ENCODE measurements at regions not wholly inside any gene's neighbourhood (a gene's known extent, or its start where the extent isn't known, plus 50 kb on each side); places are given as distances from the start of the nearest gene placed in this dataset.

DNA sequence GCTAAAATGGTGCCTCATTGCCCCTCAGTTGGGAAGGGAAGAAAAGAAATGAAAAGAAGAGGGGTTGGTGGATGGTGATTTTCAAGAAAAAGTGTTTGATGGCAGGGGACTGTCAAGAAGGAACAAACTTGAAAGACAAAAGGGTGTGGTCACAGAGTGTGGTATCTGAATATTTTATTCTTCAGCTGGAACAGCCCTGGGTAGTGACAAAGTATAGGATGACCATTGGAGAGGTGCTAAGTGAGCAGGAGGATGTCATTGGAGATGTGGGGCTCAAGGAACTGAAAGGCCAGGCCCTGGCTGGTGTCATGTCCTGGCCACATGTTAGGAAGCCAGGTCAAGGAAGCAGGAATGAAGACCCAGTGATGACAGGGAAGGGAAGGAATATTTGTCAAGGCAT is 71.0 kb upstream of the CD55 start:
- ATAC-seq (ENCODE audit: insufficient read depth, low read depth) (no peak), DNase-seq (no peak)
- TF ChIP-seq, protein P1, sequence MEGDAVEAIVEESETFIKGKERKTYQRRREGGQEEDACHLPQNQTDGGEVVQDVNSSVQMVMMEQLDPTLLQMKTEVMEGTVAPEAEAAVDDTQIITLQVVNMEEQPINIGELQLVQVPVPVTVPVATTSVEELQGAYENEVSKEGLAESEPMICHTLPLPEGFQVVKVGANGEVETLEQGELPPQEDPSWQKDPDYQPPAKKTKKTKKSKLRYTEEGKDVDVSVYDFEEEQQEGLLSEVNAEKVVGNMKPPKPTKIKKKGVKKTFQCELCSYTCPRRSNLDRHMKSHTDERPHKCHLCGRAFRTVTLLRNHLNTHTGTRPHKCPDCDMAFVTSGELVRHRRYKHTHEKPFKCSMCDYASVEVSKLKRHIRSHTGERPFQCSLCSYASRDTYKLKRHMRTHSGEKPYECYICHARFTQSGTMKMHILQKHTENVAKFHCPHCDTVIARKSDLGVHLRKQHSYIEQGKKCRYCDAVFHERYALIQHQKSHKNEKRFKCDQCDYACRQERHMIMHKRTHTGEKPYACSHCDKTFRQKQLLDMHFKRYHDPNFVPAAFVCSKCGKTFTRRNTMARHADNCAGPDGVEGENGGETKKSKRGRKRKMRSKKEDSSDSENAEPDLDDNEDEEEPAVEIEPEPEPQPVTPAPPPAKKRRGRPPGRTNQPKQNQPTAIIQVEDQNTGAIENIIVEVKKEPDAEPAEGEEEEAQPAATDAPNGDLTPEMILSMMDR (IDR thresholded peaks at IDR 0.05; ENCODE audit: borderline replicate concordance, extremely low read depth, low read length, poor library complexity, severe bottlenecking): no peak
- TF ChIP-seq EZH2 (IDR thresholded peaks at IDR 0.05; ENCODE audit: borderline replicate concordance, low read depth, low read length, severe bottlenecking): no peak
- Histone ChIP-seq H4K20me1 (ENCODE audit: insufficient read depth, low read length) (no peaks in the 10 kb centered on the region), H3K4me3 (ENCODE audit: low read depth in 1 of 2, low read length in 2 of 2) (no peak overlapping the region), H3K27ac (ENCODE audit: low read length) (no peak overlapping the region), H2AFZ (ENCODE audit: low read depth, low read length) (no peak overlapping the region), H3K9me3 (ENCODE audit: insufficient read depth, low read length, severe bottlenecking) (no peaks in the 10 kb centered on the region), H3K4me2 (ENCODE audit: insufficient read depth, low read length) (no peak overlapping the region), H3K9ac (ENCODE audit: low read depth, low read length) (no peak overlapping the region), H3K27me3 (ENCODE audit: insufficient read depth, low read length, poor library complexity) (no peaks in the 10 kb centered on the region), H3K79me2 (ENCODE audit: insufficient read depth, low read length) (no peaks in the 10 kb centered on the region), H3K4me1 (ENCODE audit: insufficient read depth, low read length) (no peaks in the 10 kb centered on the region), H3K36me3 (ENCODE audit: insufficient read depth, low read length) (no peaks in the 10 kb centered on the region)

DNA sequence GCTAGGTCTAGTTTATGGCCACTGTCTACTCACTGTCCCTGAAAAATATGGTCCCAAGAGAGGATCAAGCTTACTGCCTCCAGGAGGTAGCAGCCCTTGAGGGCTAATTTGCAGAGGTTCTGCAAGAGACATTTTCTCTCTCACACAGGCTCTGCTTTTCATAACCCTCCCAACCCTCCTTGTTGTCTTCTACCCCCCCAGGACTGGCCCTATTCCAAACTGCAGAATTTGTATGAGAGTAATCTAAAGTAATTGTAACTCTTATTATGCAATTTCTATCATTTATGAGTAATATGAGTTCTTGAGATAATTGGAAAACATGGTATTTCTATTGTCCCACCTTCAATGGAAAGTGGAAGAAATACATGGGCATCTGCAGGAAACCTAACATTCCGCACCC is 70.4 kb upstream of the CD55 start:
- no peak for ATAC-seq (ENCODE audit: insufficient read depth, low read depth)
- H3K4me1 ChIP-seq (ENCODE audit: insufficient read depth, low read length): no peaks in the 10 kb centered on the region
- H3K9ac ChIP-seq (ENCODE audit: low read depth, low read length): no peak overlapping the region
- no peak overlapping the region for H3K27ac ChIP-seq (ENCODE audit: low read length)
- H3K9me3 ChIP-seq (ENCODE audit: insufficient read depth, low read length, severe bottlenecking): no peaks in the 10 kb centered on the region
- H3K27me3 ChIP-seq (ENCODE audit: insufficient read depth, low read length, poor library complexity): no peaks in the 10 kb centered on the region
- DNase-seq: no peak
- H3K4me2 ChIP-seq (ENCODE audit: insufficient read depth, low read length): no peak overlapping the region
- H4K20me1 ChIP-seq (ENCODE audit: insufficient read depth, low read length): no peaks in the 10 kb centered on the region
- TF ChIP-seq, protein P1 (IDR thresholded peaks at IDR 0.05; ENCODE audit: borderline replicate concordance, extremely low read depth, low read length, poor library complexity, severe bottlenecking): no peak
- TF ChIP-seq EZH2 (IDR thresholded peaks at IDR 0.05; ENCODE audit: borderline replicate concordance, low read depth, low read length, severe bottlenecking): no peak
- no peak overlapping the region for H2AFZ ChIP-seq (ENCODE audit: low read depth, low read length)
- no peaks in the 10 kb centered on the region for H3K79me2 ChIP-seq (ENCODE audit: insufficient read depth, low read length)
- H3K36me3 ChIP-seq (ENCODE audit: insufficient read depth, low read length): no peaks in the 10 kb centered on the region
- H3K4me3 ChIP-seq (ENCODE audit: low read depth in 1 of 2, low read length in 2 of 2): no peak overlapping the region

DNA sequence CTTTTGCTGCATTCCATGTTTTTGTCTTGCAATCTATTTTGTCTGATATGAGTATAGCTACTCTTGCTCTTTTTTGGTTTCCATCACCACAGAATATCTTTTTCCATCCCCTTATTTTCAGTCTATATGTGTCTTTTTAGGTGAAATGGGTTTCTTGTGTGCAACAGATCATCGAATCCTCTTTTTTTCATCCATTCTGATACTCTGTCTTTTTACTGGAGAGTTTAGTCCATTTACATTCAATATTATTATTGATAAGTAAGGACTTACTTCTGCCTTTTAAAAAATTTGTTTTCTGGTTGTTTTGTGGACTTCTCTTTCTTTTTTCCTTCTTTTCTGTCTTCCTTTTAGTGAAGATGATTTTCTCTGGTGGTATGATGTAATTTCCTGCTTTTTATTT is 64.6 kb upstream of the CD55 start:
- Histone ChIP-seq H2AFZ (ENCODE audit: low read depth, low read length) (no peak overlapping the region), H3K79me2 (ENCODE audit: insufficient read depth, low read length) (no peaks in the 10 kb centered on the region), H3K27ac (ENCODE audit: low read length) (no peak overlapping the region), H3K4me2 (ENCODE audit: insufficient read depth, low read length) (no peak overlapping the region), H3K36me3 (ENCODE audit: insufficient read depth, low read length) (no peaks in the 10 kb centered on the region), H4K20me1 (ENCODE audit: insufficient read depth, low read length) (no peaks in the 10 kb centered on the region), H3K4me1 (ENCODE audit: insufficient read depth, low read length) (no peaks in the 10 kb centered on the region), H3K9ac (ENCODE audit: low read depth, low read length) (no peak overlapping the region), H3K4me3 (ENCODE audit: low read depth in 1 of 2, low read length in 2 of 2) (no peak overlapping the region), H3K9me3 (ENCODE audit: insufficient read depth, low read length, severe bottlenecking) (no peaks in the 10 kb centered on the region), H3K27me3 (ENCODE audit: insufficient read depth, low read length, poor library complexity) (no peaks in the 10 kb centered on the region)
- ATAC-seq (ENCODE audit: insufficient read depth, low read depth) (no peak), DNase-seq (no peak)
- TF ChIP-seq, protein P1 (IDR thresholded peaks at IDR 0.05; ENCODE audit: borderline replicate concordance, extremely low read depth, low read length, poor library complexity, severe bottlenecking): no peak
- no peak for TF ChIP-seq EZH2 (IDR thresholded peaks at IDR 0.05; ENCODE audit: borderline replicate concordance, low read depth, low read length, severe bottlenecking)

DNA sequence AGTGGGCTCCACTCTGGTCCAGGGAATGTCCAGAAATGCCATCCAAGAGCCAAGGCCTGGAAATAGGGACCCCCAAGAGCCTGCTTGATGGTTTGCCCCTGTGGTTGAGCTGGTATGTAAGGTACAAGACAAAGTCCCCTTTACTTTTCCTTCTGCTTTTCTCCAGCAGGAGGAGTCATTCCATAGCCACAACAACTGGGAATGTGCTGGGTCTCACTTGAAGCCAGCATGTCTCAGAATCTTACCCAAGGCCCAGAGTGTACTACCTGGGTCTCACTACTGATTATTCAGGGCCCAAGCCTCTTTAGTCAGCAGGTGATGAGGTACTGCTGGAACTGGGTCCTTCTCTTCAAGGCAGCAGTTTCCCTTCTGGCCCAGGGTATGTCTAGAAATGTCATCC is 62.1 kb upstream of the CD55 start:
- no peak overlapping the region for H2AFZ ChIP-seq (ENCODE audit: low read depth, low read length)
- no peak overlapping the region for H3K9ac ChIP-seq (ENCODE audit: low read depth, low read length)
- no peak overlapping the region for H3K27ac ChIP-seq (ENCODE audit: low read length)
- ATAC-seq (ENCODE audit: insufficient read depth, low read depth): no peak
- H3K79me2 ChIP-seq (ENCODE audit: insufficient read depth, low read length): no peaks in the 10 kb centered on the region
- no peaks in the 10 kb centered on the region for H4K20me1 ChIP-seq (ENCODE audit: insufficient read depth, low read length)
- no peaks in the 10 kb centered on the region for H3K9me3 ChIP-seq (ENCODE audit: insufficient read depth, low read length, severe bottlenecking)
- no peaks in the 10 kb centered on the region for H3K27me3 ChIP-seq (ENCODE audit: insufficient read depth, low read length, poor library complexity)
- no peak for DNase-seq
- no peak overlapping the region for H3K4me2 ChIP-seq (ENCODE audit: insufficient read depth, low read length)
- no peaks in the 10 kb centered on the region for H3K36me3 ChIP-seq (ENCODE audit: insufficient read depth, low read length)
- no peaks in the 10 kb centered on the region for H3K4me1 ChIP-seq (ENCODE audit: insufficient read depth, low read length)
- H3K4me3 ChIP-seq (ENCODE audit: low read depth in 1 of 2, low read length in 2 of 2): no peak overlapping the region
- TF ChIP-seq, protein P1 (IDR thresholded peaks at IDR 0.05; ENCODE audit: borderline replicate concordance, extremely low read depth, low read length, poor library complexity, severe bottlenecking): peak; percentile 11
- TF ChIP-seq EZH2 (IDR thresholded peaks at IDR 0.05; ENCODE audit: borderline replicate concordance, low read depth, low read length, severe bottlenecking): no peak

All from DND-41 (cell line).